GM21381 (cell line): ENCODE measurements at regions not wholly inside any gene's neighbourhood (a gene's known extent, or its start where the extent isn't known, plus 50 kb on each side); places are given as distances from the start of the nearest gene placed in this dataset.

ENCODE experiments used
- ATAC-seq: cut with Tn5 transposase; IDR thresholded peaks from one replicate; pipeline ENCODE4 v1.9.1; 2021; ENCODE audit warnings: mild to moderate bottlenecking, moderate library complexity; ENCODE audit not compliant: unreplicated experiment

GRCh38 chr10:56662765-56663447 lies 301.8 kb upstream of the ZWINT start:
- ATAC-seq, result peak; percentile 94

- ATAC-seq, result no peak
Observed at GRCh38 chr10:56653289-56653688, 292.2 kb upstream of the ZWINT start.

GRCh38 chr10:56646329-56647111 lies 285.5 kb upstream of the ZWINT start:
- no peak for ATAC-seq

GRCh38 chr10:56633876-56634452 lies 272.9 kb upstream of the ZWINT start:
- ATAC-seq, result peak; percentile 99

GRCh38 chr10:56632537-56632936 lies 271.5 kb upstream of the ZWINT start:
- ATAC-seq, result no peak

- ATAC-seq, result peak; percentile 62
Observed at GRCh38 chr10:56624082-56624481, 263.0 kb upstream of the ZWINT start.

GRCh38 chr10:56623064-56623463 lies 262.0 kb upstream of the ZWINT start:
- peak; percentile 32 for ATAC-seq

GRCh38 chr10:56622335-56622973 lies 261.4 kb upstream of the ZWINT start:
- ATAC-seq, result peak; percentile 78

GRCh38 chr10:56606202-56606601 lies 245.1 kb upstream of the ZWINT start:
- no peak for ATAC-seq

- ATAC-seq, result no peak
Observed at GRCh38 chr10:56605051-56605450, 244.0 kb upstream of the ZWINT start.

GRCh38 chr10:56604624-56605023 lies 243.6 kb upstream of the ZWINT start:
- ATAC-seq, result no peak

- no peak for ATAC-seq
Observed at GRCh38 chr10:56599201-56599600, 238.1 kb upstream of the ZWINT start.

GRCh38 chr10:56596257-56596656 lies 235.2 kb upstream of the ZWINT start:
- ATAC-seq, result no peak

GRCh38 chr10:56593120-56593519 lies 232.1 kb upstream of the ZWINT start:
- ATAC-seq, result no peak

GRCh38 chr10:56586461-56586891 lies 225.4 kb upstream of the ZWINT start:
- ATAC-seq, result no peak

- no peak for ATAC-seq
Observed at GRCh38 chr10:56585447-56586171, 224.6 kb upstream of the ZWINT start.

- no peak for ATAC-seq
Observed at GRCh38 chr10:56583316-56583715, 222.3 kb upstream of the ZWINT start.

GRCh38 chr10:56567580-56567979 lies 206.5 kb upstream of the ZWINT start:
- no peak for ATAC-seq

- ATAC-seq, result no peak
Observed at GRCh38 chr10:56561336-56561735, 200.3 kb upstream of the ZWINT start.

- ATAC-seq, result no peak
Observed at GRCh38 chr10:56551037-56551436, 190.0 kb upstream of the ZWINT start.

- no peak for ATAC-seq
Observed at GRCh38 chr10:56547163-56547562, 186.1 kb upstream of the ZWINT start.
